ENCODE measurements at regions not wholly inside any gene's neighbourhood (a gene's known extent, or its start where the extent isn't known, plus 50 kb on each side); places are given as distances from the start of the nearest gene placed in this dataset.

- DNase-seq (ENCODE audit: low spot score) = no peak
These were observed 257.9 kb downstream of the BCL11A start for GRCh38 chr2:60295636-60295962.

GRCh38 chr2:60294901-60295635, 258.4 kb downstream of the BCL11A start:
- no peak for DNase-seq (ENCODE audit: low spot score)

- DNase-seq (ENCODE audit: low spot score) = no peak
These were observed 261.2 kb downstream of the BCL11A start for GRCh38 chr2:60292242-60292641.

- DNase-seq (ENCODE audit: low spot score) = no peak
These were observed 262.9 kb downstream of the BCL11A start for GRCh38 chr2:60290509-60290908.

- DNase-seq (ENCODE audit: low spot score) = no peak
These were observed 267.7 kb downstream of the BCL11A start for GRCh38 chr2:60285626-60286316.

GRCh38 chr2:60283626-60284025, 269.8 kb downstream of the BCL11A start:
- no peak for DNase-seq (ENCODE audit: low spot score)

- DNase-seq (ENCODE audit: low spot score) = no peak
These were observed 270.6 kb downstream of the BCL11A start for GRCh38 chr2:60282886-60283285.

- DNase-seq (ENCODE audit: low spot score) = no peak
These were observed 271.7 kb downstream of the BCL11A start for GRCh38 chr2:60281730-60282129.

GRCh38 chr2:60280238-60280637, 273.2 kb downstream of the BCL11A start:
- no peak for DNase-seq (ENCODE audit: low spot score)

GRCh38 chr2:60278906-60279305, 274.5 kb downstream of the BCL11A start:
- DNase-seq (ENCODE audit: low spot score) = no peak

- no peak for DNase-seq (ENCODE audit: low spot score)
These were observed 277.5 kb downstream of the BCL11A start for GRCh38 chr2:60275958-60276357.

GRCh38 chr2:60273836-60274235, 279.6 kb downstream of the BCL11A start:
- DNase-seq (ENCODE audit: low spot score) = no peak

GRCh38 chr2:60271713-60272112, 281.7 kb downstream of the BCL11A start:
- no peak for DNase-seq (ENCODE audit: low spot score)

- DNase-seq (ENCODE audit: low spot score) = no peak
These were observed 282.3 kb downstream of the BCL11A start for GRCh38 chr2:60271131-60271530.

- no peak for DNase-seq (ENCODE audit: low spot score)
These were observed 284.8 kb downstream of the BCL11A start for GRCh38 chr2:60268661-60269060.

GRCh38 chr2:60268032-60268431, 285.4 kb downstream of the BCL11A start:
- no peak for DNase-seq (ENCODE audit: low spot score)

GRCh38 chr2:60267122-60267521, 286.3 kb downstream of the BCL11A start:
- DNase-seq (ENCODE audit: low spot score) = no peak

- no peak for DNase-seq (ENCODE audit: low spot score)
These were observed 291.3 kb downstream of the BCL11A start for GRCh38 chr2:60262178-60262577.

- DNase-seq (ENCODE audit: low spot score) = peak; percentile 26
These were observed 292.7 kb downstream of the BCL11A start for GRCh38 chr2:60260639-60261296.

GRCh38 chr2:60259781-60260180, 293.7 kb downstream of the BCL11A start:
- DNase-seq (ENCODE audit: low spot score) = no peak

GRCh38 chr2:60252581-60253150, 300.8 kb downstream of the BCL11A start:
- no peak for DNase-seq (ENCODE audit: low spot score)

GRCh38 chr2:60251247-60251646, 302.2 kb downstream of the BCL11A start:
- no peak for DNase-seq (ENCODE audit: low spot score)

GRCh38 chr2:60249879-60250278, 303.6 kb downstream of the BCL11A start:
- no peak for DNase-seq (ENCODE audit: low spot score)
